Upper lobe of right lung (tissue), 1 donor: ENCODE measurements at regions not wholly inside any gene's neighbourhood (a gene's known extent, or its start where the extent isn't known, plus 50 kb on each side); places are given as distances from the start of the nearest gene placed in this dataset.
A peak's percentile ranks its signal among the peaks of the same experiment; 100 is the strongest.

Experiments
- ATAC-seq: fragments of 200-7000 bp; cut with Tn5 transposase; one replicate; pipeline ENCODE4 v1.9.1; 2020; ENCODE audit warnings: mild to moderate bottlenecking, moderate library complexity
- DNase-seq: peaks from one replicate; pipeline ENCODE4 v3.0.0-alpha.2; 2020
- H3K27ac ChIP-seq: fragments of 200-600 bp; one replicate; pipeline ENCODE4 v1.8.0; 2022
- H3K27me3 ChIP-seq: fragments of 200-600 bp; one replicate; pipeline ENCODE4 v1.8.0; 2022; ENCODE audit warnings: mild to moderate bottlenecking
- H3K36me3 ChIP-seq: fragments of 200-600 bp; one replicate; pipeline ENCODE4 v1.8.0; 2022
- H3K4me1 ChIP-seq: fragments of 200-600 bp; one replicate; pipeline ENCODE4 v1.8.0; 2022
- H3K4me3 ChIP-seq: fragments of 200-600 bp; one replicate; pipeline ENCODE4 v1.8.0; 2022; ENCODE audit warnings: mild to moderate bottlenecking
- H3K9me3 ChIP-seq: fragments of 200-600 bp; one replicate; pipeline ENCODE4 v1.8.0; 2022
- CTCF ChIP-seq: fragments of 200-600 bp; IDR thresholded peaks from one replicate; pipeline ENCODE4 v1.8.0; 2022; ENCODE audit warnings: antibody characterized with exemption
- intact Hi-C: fragments of 100-400 bp; cut with DNase I; formaldehyde crosslinking; loops from one replicate; pipeline ENCODE4 v1.11.0; 2022
- donor health status: DM: no; HTN: yes; CAD: no; lungs with severe emphysema.

GRCh38 chr22:49492308-49492707 is 335.4 kb downstream of the BRD1 start:
- H3K4me3 ChIP-seq = no peak overlapping the region
- no peak overlapping the region for H3K27ac ChIP-seq
- TF ChIP-seq CTCF = no peak
- intact Hi-C loops = no loop called here
- DNase-seq = no peak
- ATAC-seq = no peak
- H3K9me3 ChIP-seq = no peaks in the 10 kb centered on the region
- no peaks in the 10 kb centered on the region for H3K4me1 ChIP-seq
- no peaks in the 10 kb centered on the region for H3K36me3 ChIP-seq
- H3K27me3 ChIP-seq = no peaks in the 10 kb centered on the region

- Histone ChIP-seq H3K4me3 (no peak overlapping the region), H3K4me1 (no peaks in the 10 kb centered on the region), H3K27me3 (no peaks in the 10 kb centered on the region), H3K36me3 (no peaks in the 10 kb centered on the region), H3K27ac (no peak overlapping the region), H3K9me3 (no peaks in the 10 kb centered on the region)
- ATAC-seq = peak; percentile 7
- intact Hi-C loops = no loop called here
- DNase-seq = no peak
- no peak for TF ChIP-seq CTCF
These were observed 335.9 kb downstream of the BRD1 start for GRCh38 chr22:49491726-49492125.

GRCh38 chr22:49491221-49491635 is 336.4 kb downstream of the BRD1 start:
- ATAC-seq (no peak), DNase-seq (no peak)
- TF ChIP-seq CTCF = no peak
- H3K4me1 ChIP-seq = no peaks in the 10 kb centered on the region
- H3K36me3 ChIP-seq = no peaks in the 10 kb centered on the region
- no peak overlapping the region for H3K27ac ChIP-seq
- no peak overlapping the region for H3K4me3 ChIP-seq
- H3K27me3 ChIP-seq = no peaks in the 10 kb centered on the region
- intact Hi-C loops = no loop called here
- H3K9me3 ChIP-seq = no peaks in the 10 kb centered on the region

GRCh38 chr22:49490692-49491091 is 337.0 kb downstream of the BRD1 start:
- DNase-seq (no peak), ATAC-seq (no peak)
- Histone ChIP-seq H3K27me3 (no peaks in the 10 kb centered on the region), H3K4me3 (no peak overlapping the region), H3K27ac (no peak overlapping the region), H3K9me3 (no peaks in the 10 kb centered on the region), H3K36me3 (no peaks in the 10 kb centered on the region), H3K4me1 (no peaks in the 10 kb centered on the region)
- intact Hi-C loops = no loop called here
- no peak for TF ChIP-seq CTCF

- no peaks in the 10 kb centered on the region for H3K36me3 ChIP-seq
- H3K9me3 ChIP-seq = no peaks in the 10 kb centered on the region
- H3K27ac ChIP-seq = no peak overlapping the region
- intact Hi-C loops = no loop called here
- no peak for ATAC-seq
- H3K27me3 ChIP-seq = no peaks in the 10 kb centered on the region
- no peak for DNase-seq
- no peak overlapping the region for H3K4me3 ChIP-seq
- H3K4me1 ChIP-seq = no peaks in the 10 kb centered on the region
- TF ChIP-seq CTCF = no peak
These were observed 337.9 kb downstream of the BRD1 start for GRCh38 chr22:49489821-49490220.

GRCh38 chr22:49488943-49489342 is 338.7 kb downstream of the BRD1 start:
- intact Hi-C loops = no loop called here
- TF ChIP-seq CTCF = no peak
- Histone ChIP-seq H3K9me3 (no peaks in the 10 kb centered on the region), H3K27ac (no peak overlapping the region), H3K36me3 (no peaks in the 10 kb centered on the region), H3K27me3 (no peaks in the 10 kb centered on the region), H3K4me1 (no peaks in the 10 kb centered on the region), H3K4me3 (no peak overlapping the region)
- ATAC-seq (no peak), DNase-seq (no peak)
